ENCODE measurements at regions not wholly inside any gene's neighbourhood (a gene's known extent, or its start where the extent isn't known, plus 50 kb on each side); places are given as distances from the start of the nearest gene placed in this dataset.

- Histone ChIP-seq H3F3A (ENCODE audit: insufficient read depth) (no peaks in the 10 kb centered on the region), H3K36me3 (ENCODE audit: low read depth) (no peaks in the 10 kb centered on the region), H3K27me3 (replicated peaks; ENCODE audit: insufficient read depth) (no peaks in the 10 kb centered on the region), H3K4me3 (no peak overlapping the region), H3K27ac (no peak overlapping the region), H3K79me2 (ENCODE audit: insufficient read depth) (no peaks in the 10 kb centered on the region), H3K4me2 (ENCODE audit: unreplicated experiment) (no peak overlapping the region), H3K9me2 (ENCODE audit: insufficient read depth) (no peaks in the 10 kb centered on the region), H4K20me1 (ENCODE audit: insufficient read depth) (no peaks in the 10 kb centered on the region), H3K4me1 (ENCODE audit: insufficient read depth) (no peaks in the 10 kb centered on the region), H2AFZ (no peak overlapping the region), H3K9ac (no peak overlapping the region), H3K9me3 (ENCODE audit: low read depth) (no peaks in the 10 kb centered on the region)
- TF ChIP-seq EZH2phosphoT487 (IDR thresholded peaks at IDR 0.05; ENCODE audit: insufficient read depth, low read depth) (no peak), EZH2 (IDR thresholded peaks at IDR 0.05; ENCODE audit: insufficient read depth, poor library complexity, severe bottlenecking) (no peak)
- no peak for DNase-seq
- in situ Hi-C loops (cut with MboI), result no loop called here
These were observed 276.8 kb downstream of the DLEU7 start for GRCh38 chr13:50566646-50567045.

DNA sequence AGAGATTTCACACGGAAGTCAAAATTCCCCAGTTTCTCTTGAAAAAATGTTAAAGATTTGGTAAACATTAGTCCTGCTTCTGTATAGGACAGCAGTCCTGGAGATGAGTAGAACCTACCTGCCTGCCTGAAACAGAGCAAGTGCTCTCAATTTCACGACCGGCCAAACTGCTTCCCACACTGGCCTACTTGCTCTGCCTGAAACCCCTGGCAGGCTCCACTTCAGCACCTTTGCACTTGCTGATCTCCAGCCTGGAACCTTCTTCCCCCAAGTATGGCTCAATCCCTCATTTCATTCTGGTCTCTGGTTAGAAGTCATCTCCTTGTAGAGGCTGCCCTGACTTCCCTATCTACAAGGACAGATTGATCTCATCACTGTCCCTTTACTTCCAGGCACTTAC lies 271.4 kb downstream of the DLEU7 start:
- peaks cover 17% of the 10 kb centered on the region; the same call in 1 of the 2 replicates for H3F3A ChIP-seq (ENCODE audit: insufficient read depth)
- WGBS, 2 experiments (ENCODE audit: low coverage in 1 of 2, low lambda C conversion rate in 2 of 2, missing lambda C conversion rate in 2 of 2), result 53 to 55% methylated on average over 3 of the region's 3 CpGs
- H3K36me3 ChIP-seq (ENCODE audit: low read depth), result no peaks in the 10 kb centered on the region
- in situ Hi-C loops (cut with MboI), result no loop called here
- H3K27ac ChIP-seq, result no peak overlapping the region
- H3K27me3 ChIP-seq (replicated peaks; ENCODE audit: insufficient read depth), result no peaks in the 10 kb centered on the region
- H3K9ac ChIP-seq, result no peak overlapping the region
- no peaks in the 10 kb centered on the region for H3K9me3 ChIP-seq (ENCODE audit: low read depth)
- DNase-seq, result no peak
- no peak overlapping the region for H3K4me2 ChIP-seq (ENCODE audit: unreplicated experiment)
- H3K4me3 ChIP-seq, result no peak overlapping the region
- TF ChIP-seq EZH2phosphoT487 (IDR thresholded peaks at IDR 0.05; ENCODE audit: insufficient read depth, low read depth) (no peak), EZH2 (IDR thresholded peaks at IDR 0.05; ENCODE audit: insufficient read depth, poor library complexity, severe bottlenecking) (no peak)
- no peaks in the 10 kb centered on the region for H3K79me2 ChIP-seq (ENCODE audit: insufficient read depth)
- H3K4me1 ChIP-seq (ENCODE audit: insufficient read depth), result peaks cover 16% of the 10 kb centered on the region
- no peak overlapping the region for H2AFZ ChIP-seq
- H4K20me1 ChIP-seq (ENCODE audit: insufficient read depth), result no peaks in the 10 kb centered on the region
- H3K9me2 ChIP-seq (ENCODE audit: insufficient read depth), result no peaks in the 10 kb centered on the region

- Histone ChIP-seq H2AFZ (no peak overlapping the region), H3K27ac (no peak overlapping the region), H3K4me2 (ENCODE audit: unreplicated experiment) (no peak overlapping the region), H3K9me3 (ENCODE audit: low read depth) (no peaks in the 10 kb centered on the region), H3K9me2 (ENCODE audit: insufficient read depth) (no peaks in the 10 kb centered on the region), H3K4me1 (ENCODE audit: insufficient read depth) (peaks cover 16% of the 10 kb centered on the region), H3K9ac (no peak overlapping the region), H3K4me3 (no peak overlapping the region), H4K20me1 (ENCODE audit: insufficient read depth) (no peaks in the 10 kb centered on the region), H3K27me3 (replicated peaks; ENCODE audit: insufficient read depth) (no peaks in the 10 kb centered on the region), H3F3A (ENCODE audit: insufficient read depth) (peaks cover 17% of the 10 kb centered on the region; the same call in 1 of the 2 replicates), H3K79me2 (ENCODE audit: insufficient read depth) (no peaks in the 10 kb centered on the region), H3K36me3 (ENCODE audit: low read depth) (no peaks in the 10 kb centered on the region)
- in situ Hi-C loops (cut with MboI), result no loop called here
- 92 to 94% methylated on average over 4 of the region's 4 CpGs for WGBS, 2 experiments (ENCODE audit: low coverage in 1 of 2, low lambda C conversion rate in 2 of 2, missing lambda C conversion rate in 2 of 2)
- no peak for DNase-seq
- TF ChIP-seq EZH2phosphoT487 (IDR thresholded peaks at IDR 0.05; ENCODE audit: insufficient read depth, low read depth) (no peak), EZH2 (IDR thresholded peaks at IDR 0.05; ENCODE audit: insufficient read depth, poor library complexity, severe bottlenecking) (no peak)
These were observed 270.4 kb downstream of the DLEU7 start for GRCh38 chr13:50573066-50573465.

- Histone ChIP-seq H3K4me3 (no peak overlapping the region), H3K4me2 (ENCODE audit: unreplicated experiment) (peak overlapping the region; percentile 37), H2AFZ (no peak overlapping the region), H3K4me1 (ENCODE audit: insufficient read depth) (peaks cover 16% of the 10 kb centered on the region), H3K27me3 (replicated peaks; ENCODE audit: insufficient read depth) (no peaks in the 10 kb centered on the region), H4K20me1 (ENCODE audit: insufficient read depth) (no peaks in the 10 kb centered on the region), H3K79me2 (ENCODE audit: insufficient read depth) (no peaks in the 10 kb centered on the region), H3K9ac (no peak overlapping the region), H3K9me2 (ENCODE audit: insufficient read depth) (no peaks in the 10 kb centered on the region), H3F3A (ENCODE audit: insufficient read depth) (peaks cover 17% of the 10 kb centered on the region; the same call in 1 of the 2 replicates), H3K27ac (peak overlapping the region; percentile 33), H3K9me3 (ENCODE audit: low read depth) (no peaks in the 10 kb centered on the region), H3K36me3 (ENCODE audit: low read depth) (no peaks in the 10 kb centered on the region)
- peak; percentile 75 for DNase-seq
- 32 to 36% methylated on average over 3 of the region's 3 CpGs for WGBS, 2 experiments (ENCODE audit: low coverage in 1 of 2, low lambda C conversion rate in 2 of 2, missing lambda C conversion rate in 2 of 2)
- TF ChIP-seq EZH2phosphoT487 (IDR thresholded peaks at IDR 0.05; ENCODE audit: insufficient read depth, low read depth), result 0 out of 2 replicates have a peak, but pooled peaks have one; percentile 61
- no peak for TF ChIP-seq EZH2 (IDR thresholded peaks at IDR 0.05; ENCODE audit: insufficient read depth, poor library complexity, severe bottlenecking)
- in situ Hi-C loops (cut with MboI), result no loop called here
These were observed 268.8 kb downstream of the DLEU7 start for GRCh38 chr13:50574731-50575130.

DNA sequence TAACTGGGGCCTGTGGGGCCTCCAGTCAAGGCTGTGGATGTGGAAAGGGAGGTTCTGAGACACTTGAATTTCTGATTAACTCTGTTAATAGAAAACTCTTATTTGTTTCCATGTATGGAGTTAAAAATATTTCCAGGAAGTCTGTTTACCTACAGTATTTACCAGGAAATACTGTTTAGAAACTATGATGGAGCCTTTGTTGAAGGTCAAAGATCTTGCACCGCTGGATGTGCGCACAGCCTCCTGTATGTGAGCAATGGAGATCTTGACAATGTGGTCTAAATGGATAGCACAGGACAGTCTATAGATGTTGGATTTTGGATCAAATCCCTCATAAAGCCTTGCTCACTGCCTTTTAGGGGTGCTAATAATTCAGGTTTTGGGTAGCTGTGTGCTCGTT lies 268.4 kb downstream of the DLEU7 start:
- Histone ChIP-seq H4K20me1 (ENCODE audit: insufficient read depth) (no peaks in the 10 kb centered on the region), H3K4me1 (ENCODE audit: insufficient read depth) (peaks cover 16% of the 10 kb centered on the region), H3K4me2 (ENCODE audit: unreplicated experiment) (no peak overlapping the region), H3K27me3 (replicated peaks; ENCODE audit: insufficient read depth) (no peaks in the 10 kb centered on the region), H3K27ac (peak overlapping the region; percentile 33), H3K36me3 (ENCODE audit: low read depth) (no peaks in the 10 kb centered on the region), H3F3A (ENCODE audit: insufficient read depth) (peaks cover 20% of the 10 kb centered on the region; the same call in 1 of the 2 replicates), H3K9me3 (ENCODE audit: low read depth) (no peaks in the 10 kb centered on the region), H3K4me3 (no peak overlapping the region), H3K79me2 (ENCODE audit: insufficient read depth) (no peaks in the 10 kb centered on the region), H3K9ac (no peak overlapping the region), H3K9me2 (ENCODE audit: insufficient read depth) (no peaks in the 10 kb centered on the region), H2AFZ (no peak overlapping the region)
- 93 to 96% methylated on average over 3 of the region's 3 CpGs for WGBS, 2 experiments (ENCODE audit: low coverage in 1 of 2, low lambda C conversion rate in 2 of 2, missing lambda C conversion rate in 2 of 2)
- TF ChIP-seq EZH2 (IDR thresholded peaks at IDR 0.05; ENCODE audit: insufficient read depth, poor library complexity, severe bottlenecking), result no peak
- no peak for TF ChIP-seq EZH2phosphoT487 (IDR thresholded peaks at IDR 0.05; ENCODE audit: insufficient read depth, low read depth)
- DNase-seq, result no peak
- in situ Hi-C loops (cut with MboI), result no loop called here

Data from GM23248 (cell line).